Sigmoid colon (tissue), 6 donors: ENCODE measurements at regions not wholly inside any gene's neighbourhood (a gene's known extent, or its start where the extent isn't known, plus 50 kb on each side); places are given as distances from the start of the nearest gene placed in this dataset.

Source experiments
- DNase-seq: peaks from one replicate; pipeline ENCODE4 v3.0.0-alpha.2; 2019
- H3K27ac ChIP-seq, 4 donors: fragments of 200-600 bp; sonication (generic); one replicate each; pipeline ENCODE4 v1.5.1; 2016 to 2019; ENCODE audit warnings: mild to moderate bottlenecking in 1 of 4
- H3K27me3 ChIP-seq, 3 donors: fragments of 200-600 bp; sonication (generic); one replicate each; pipeline ENCODE4 v1.5.1; 2019; ENCODE audit warnings: mild to moderate bottlenecking in 1 of 3
- H3K36me3 ChIP-seq, 4 donors: fragments of 200-600 bp; sonication (generic); one replicate each; pipeline ENCODE4 v1.5.1; 2016 to 2019
- H3K4me1 ChIP-seq, 4 donors: fragments of 200-600 bp; sonication (generic); one replicate each; pipeline ENCODE4 v1.5.1; 2017 to 2019
- H3K4me3 ChIP-seq, 4 donors: fragments of 200-600 bp; sonication (generic); one replicate each; pipeline ENCODE4 v1.5.1; 2017 to 2019; ENCODE audit warnings: mild to moderate bottlenecking in 2 of 4, moderate library complexity in 1 of 4
- H3K9me3 ChIP-seq, 4 donors: fragments of 200-600 bp in 3 of 4; sonication (generic) in 3 of 4; one replicate each; pipeline versions ENCODE4 v1.5.1 to v1.6.1; 2013 to 2019
- EP300 ChIP-seq, 4 donors: sonication (generic); formaldehyde crosslinking; IDR thresholded peaks; one replicate each; pipeline ENCODE4 v1.6.1; 2017; ENCODE audit warnings: antibody characterized with exemption in 4 of 4
- POLR2A ChIP-seq, 2 donors: fragments of 450-650 bp; IDR thresholded peaks; one replicate each; pipeline ENCODE4 v1.6.1; 2016; ENCODE audit warnings: antibody characterized with exemption in 2 of 2, mild to moderate bottlenecking in 2 of 2, moderate library complexity in 2 of 2
- POLR2AphosphoS5 ChIP-seq, 4 donors: sonication (generic); formaldehyde crosslinking; IDR thresholded peaks; one replicate each; pipeline ENCODE4 v1.6.1; 2017; ENCODE audit warnings: antibody characterized with exemption in 4 of 4
- WGBS, 2 donors: extraction: QIAGEN DNeasy Blood & Tissue Kit; methylation state at CpG; one replicate each; pipeline ENCODE4 v1.1.7; 2013; 5-methylcytosine and 5-hydroxymethylcytosine counted together
- intact Hi-C: fragments of 100-400 bp; cut with DNase I; formaldehyde crosslinking; loops from one replicate; pipeline ENCODE4 v1.15.1; 2023
- TF ChIP-seq, protein P1 (sequence below), 4 experiments: fragments of 450-650 bp in 3 of 4; fragments of 200-600 bp in 1 of 4; IDR thresholded peaks; one replicate each; pipeline ENCODE4 v1.5.1; 2016 to 2019; ENCODE audit warnings: antibody characterized with exemption in 4 of 4, mild to moderate bottlenecking in 3 of 4, moderate library complexity in 2 of 4
- donor health status: healthy with polysubstance abuse.
- donor health status: healthy.

DNA sequence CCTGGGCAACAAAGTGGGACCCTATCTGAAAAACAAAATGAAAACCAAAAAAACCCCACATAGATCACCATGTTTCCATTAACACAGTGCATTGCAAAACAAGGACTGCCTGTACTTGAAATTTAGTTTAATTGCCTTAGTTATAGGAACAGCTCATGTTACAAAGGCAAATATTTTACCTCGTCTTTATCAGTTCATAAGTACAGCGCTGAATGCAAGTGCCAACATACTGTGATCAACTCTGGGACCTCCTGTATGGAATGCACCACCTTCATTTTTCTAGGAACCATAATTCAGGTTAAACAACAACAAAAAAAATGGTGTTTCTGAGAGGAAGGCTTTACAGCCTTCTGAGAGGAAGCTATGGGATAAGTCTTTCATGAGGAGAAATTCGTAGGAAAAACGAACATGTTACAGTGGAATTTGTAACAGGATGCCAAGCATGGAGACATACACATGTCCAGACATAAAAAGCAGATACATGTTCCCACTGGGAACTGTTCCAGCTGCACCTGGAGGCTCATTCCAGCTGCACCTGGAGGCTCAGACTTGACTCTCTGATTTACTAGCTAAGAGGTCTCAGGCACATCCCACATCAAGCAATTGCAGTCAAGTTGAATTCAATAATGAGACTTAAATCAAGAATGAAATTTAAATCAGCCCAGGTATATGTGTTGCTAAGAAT lies 821.3 kb downstream of the NLGN4Y start:
- Histone ChIP-seq H3K36me3 (no peaks in the 10 kb centered on the region), H3K4me1 (no peaks in the 10 kb centered on the region), H3K4me3 (no peak overlapping the region), H3K9me3 (no peaks in the 10 kb centered on the region), H3K27ac (no peak overlapping the region), H3K27me3 (no peaks in the 10 kb centered on the region)
- intact Hi-C loops = no loop called here
- DNase-seq = no peak
- TF ChIP-seq EP300 (IDR thresholded peaks at IDR 0.05) = no peak
- TF ChIP-seq, protein P1, sequence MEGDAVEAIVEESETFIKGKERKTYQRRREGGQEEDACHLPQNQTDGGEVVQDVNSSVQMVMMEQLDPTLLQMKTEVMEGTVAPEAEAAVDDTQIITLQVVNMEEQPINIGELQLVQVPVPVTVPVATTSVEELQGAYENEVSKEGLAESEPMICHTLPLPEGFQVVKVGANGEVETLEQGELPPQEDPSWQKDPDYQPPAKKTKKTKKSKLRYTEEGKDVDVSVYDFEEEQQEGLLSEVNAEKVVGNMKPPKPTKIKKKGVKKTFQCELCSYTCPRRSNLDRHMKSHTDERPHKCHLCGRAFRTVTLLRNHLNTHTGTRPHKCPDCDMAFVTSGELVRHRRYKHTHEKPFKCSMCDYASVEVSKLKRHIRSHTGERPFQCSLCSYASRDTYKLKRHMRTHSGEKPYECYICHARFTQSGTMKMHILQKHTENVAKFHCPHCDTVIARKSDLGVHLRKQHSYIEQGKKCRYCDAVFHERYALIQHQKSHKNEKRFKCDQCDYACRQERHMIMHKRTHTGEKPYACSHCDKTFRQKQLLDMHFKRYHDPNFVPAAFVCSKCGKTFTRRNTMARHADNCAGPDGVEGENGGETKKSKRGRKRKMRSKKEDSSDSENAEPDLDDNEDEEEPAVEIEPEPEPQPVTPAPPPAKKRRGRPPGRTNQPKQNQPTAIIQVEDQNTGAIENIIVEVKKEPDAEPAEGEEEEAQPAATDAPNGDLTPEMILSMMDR (IDR thresholded peaks at IDR 0.05) = no peak
- no peak for TF ChIP-seq POLR2A (IDR thresholded peaks at IDR 0.05)
- TF ChIP-seq POLR2AphosphoS5 (IDR thresholded peaks at IDR 0.05) = no peak
- 21 to 68% methylated on average over 4 of the region's 4 CpGs for WGBS, 2 donors

DNA sequence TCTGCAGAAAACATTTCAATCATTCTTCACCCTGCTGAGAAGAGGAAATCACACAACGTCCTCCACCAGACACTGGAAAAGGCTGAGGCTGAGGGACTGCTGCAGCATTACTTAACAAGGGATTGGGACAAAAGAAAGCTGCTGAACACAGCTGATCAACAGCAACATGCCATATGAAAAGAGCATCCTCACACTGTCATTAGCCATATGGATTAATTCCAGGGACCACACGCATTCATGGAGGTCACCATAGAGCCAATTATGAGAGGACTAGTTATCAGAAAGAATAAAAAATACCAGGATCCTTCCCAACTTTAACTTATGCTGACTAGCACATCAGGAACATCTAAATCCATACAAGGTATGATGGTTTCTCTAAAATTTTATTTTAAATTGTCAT lies 825.0 kb downstream of the NLGN4Y start:
- Histone ChIP-seq H3K4me3 (no peak overlapping the region), H3K27ac (no peak overlapping the region), H3K27me3 (no peaks in the 10 kb centered on the region), H3K36me3 (no peaks in the 10 kb centered on the region), H3K9me3 (no peaks in the 10 kb centered on the region), H3K4me1 (no peaks in the 10 kb centered on the region)
- intact Hi-C loops = no loop called here
- WGBS, 2 donors = 50 to 82% methylated on average over 2 of the region's 2 CpGs
- no peak for DNase-seq
- TF ChIP-seq POLR2A (IDR thresholded peaks at IDR 0.05) (no peak), EP300 (IDR thresholded peaks at IDR 0.05) (no peak), POLR2AphosphoS5 (IDR thresholded peaks at IDR 0.05) (no peak)
- TF ChIP-seq, protein P1 (IDR thresholded peaks at IDR 0.05) = no peak

DNA sequence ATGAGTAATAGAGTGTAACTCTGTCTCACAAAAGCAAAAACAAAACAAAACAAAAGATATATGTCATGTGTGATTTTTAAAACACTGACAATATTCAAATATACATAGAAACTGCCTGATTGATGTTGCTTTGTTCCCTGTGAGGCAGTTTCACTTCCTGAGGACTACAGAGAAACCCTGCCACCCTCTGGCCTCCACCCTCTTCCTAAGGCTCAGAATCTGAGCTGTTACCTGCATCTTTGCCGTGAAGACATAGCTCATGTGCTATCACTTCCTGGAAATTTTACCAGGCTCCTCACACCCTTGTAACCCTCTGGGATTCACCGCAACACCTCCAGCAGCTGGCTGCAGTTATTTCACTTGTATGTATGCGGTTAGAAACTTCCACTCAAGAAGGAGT lies 831.0 kb downstream of the NLGN4Y start:
- H3K4me1 ChIP-seq = no peaks in the 10 kb centered on the region
- 72 to 75% methylated on average over 3 of the region's 3 CpGs for WGBS, 2 donors
- H3K36me3 ChIP-seq = no peaks in the 10 kb centered on the region
- no peaks in the 10 kb centered on the region for H3K27me3 ChIP-seq
- intact Hi-C loops = no loop called here
- no peak overlapping the region for H3K27ac ChIP-seq
- TF ChIP-seq EP300 (IDR thresholded peaks at IDR 0.05) (no peak), POLR2A (IDR thresholded peaks at IDR 0.05) (no peak), POLR2AphosphoS5 (IDR thresholded peaks at IDR 0.05) (no peak)
- TF ChIP-seq, protein P1 (IDR thresholded peaks at IDR 0.05) = no peak
- H3K9me3 ChIP-seq = no peaks in the 10 kb centered on the region
- DNase-seq = no peak
- no peak overlapping the region for H3K4me3 ChIP-seq

DNA sequence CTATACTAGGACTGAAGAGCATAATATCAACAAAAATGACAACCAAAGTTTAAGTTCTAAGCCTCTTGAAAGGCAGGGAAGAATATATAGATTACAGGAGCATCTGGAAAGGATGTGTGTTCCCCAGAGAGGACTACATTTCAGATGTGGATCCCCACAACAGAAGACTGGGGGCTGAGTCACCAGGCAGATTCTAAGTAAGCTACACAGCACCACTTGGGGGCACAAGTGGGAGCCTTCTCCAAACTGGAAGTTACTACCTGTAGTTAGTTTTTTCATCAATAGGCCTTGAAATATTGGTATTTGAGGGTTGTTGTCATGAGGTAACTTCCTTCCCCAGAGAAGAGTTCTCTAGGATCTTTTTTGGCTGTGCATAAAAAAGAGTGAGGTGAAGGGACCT lies 836.1 kb downstream of the NLGN4Y start:
- no peak for DNase-seq
- Histone ChIP-seq H3K36me3 (no peaks in the 10 kb centered on the region), H3K4me1 (no peaks in the 10 kb centered on the region), H3K9me3 (no peaks in the 10 kb centered on the region), H3K27me3 (no peaks in the 10 kb centered on the region), H3K27ac (no peak overlapping the region), H3K4me3 (no peak overlapping the region)
- intact Hi-C loops = no loop called here
- TF ChIP-seq EP300 (IDR thresholded peaks at IDR 0.05) = no peak
- TF ChIP-seq, protein P1 (IDR thresholded peaks at IDR 0.05) = no peak
- TF ChIP-seq POLR2A (IDR thresholded peaks at IDR 0.05) = no peak
- no peak for TF ChIP-seq POLR2AphosphoS5 (IDR thresholded peaks at IDR 0.05)

DNA sequence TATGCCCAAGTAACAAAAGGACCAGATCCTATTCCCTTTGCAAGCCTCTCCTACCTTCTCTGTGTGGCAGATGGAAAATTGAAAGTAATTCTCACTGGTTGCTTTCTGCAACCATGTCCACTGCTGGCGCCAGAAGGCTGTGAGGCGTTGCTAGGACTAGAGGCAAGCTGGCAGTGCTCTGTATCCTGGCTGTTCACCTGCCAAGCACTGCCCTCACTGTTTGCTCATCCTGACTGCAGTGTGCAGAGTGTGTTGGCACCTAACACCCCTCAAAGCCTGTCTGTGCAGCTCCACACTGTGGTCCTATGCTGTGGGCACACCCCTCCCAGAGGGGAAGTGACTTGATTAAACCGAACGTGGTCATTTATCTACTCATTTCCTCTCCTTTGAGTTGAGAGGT lies 840.7 kb downstream of the NLGN4Y start:
- Histone ChIP-seq H3K4me1 (no peaks in the 10 kb centered on the region), H3K4me3 (no peak overlapping the region), H3K36me3 (no peaks in the 10 kb centered on the region), H3K27ac (no peak overlapping the region), H3K27me3 (no peaks in the 10 kb centered on the region), H3K9me3 (no peaks in the 10 kb centered on the region)
- WGBS, 2 donors = 18 to 41% methylated on average over 4 of the region's 4 CpGs
- no peak for TF ChIP-seq EP300 (IDR thresholded peaks at IDR 0.05)
- TF ChIP-seq, protein P1 (IDR thresholded peaks at IDR 0.05) = no peak
- intact Hi-C loops = no loop called here
- no peak for DNase-seq
